ENCODE measurements at regions not wholly inside any gene's neighbourhood (a gene's known extent, or its start where the extent isn't known, plus 50 kb on each side); places are given as distances from the start of the nearest gene placed in this dataset.

GRCh38 chr4:64497491-64497890 lies 88.2 kb upstream of the TECRL start:
- TF ChIP-seq, protein P1, sequence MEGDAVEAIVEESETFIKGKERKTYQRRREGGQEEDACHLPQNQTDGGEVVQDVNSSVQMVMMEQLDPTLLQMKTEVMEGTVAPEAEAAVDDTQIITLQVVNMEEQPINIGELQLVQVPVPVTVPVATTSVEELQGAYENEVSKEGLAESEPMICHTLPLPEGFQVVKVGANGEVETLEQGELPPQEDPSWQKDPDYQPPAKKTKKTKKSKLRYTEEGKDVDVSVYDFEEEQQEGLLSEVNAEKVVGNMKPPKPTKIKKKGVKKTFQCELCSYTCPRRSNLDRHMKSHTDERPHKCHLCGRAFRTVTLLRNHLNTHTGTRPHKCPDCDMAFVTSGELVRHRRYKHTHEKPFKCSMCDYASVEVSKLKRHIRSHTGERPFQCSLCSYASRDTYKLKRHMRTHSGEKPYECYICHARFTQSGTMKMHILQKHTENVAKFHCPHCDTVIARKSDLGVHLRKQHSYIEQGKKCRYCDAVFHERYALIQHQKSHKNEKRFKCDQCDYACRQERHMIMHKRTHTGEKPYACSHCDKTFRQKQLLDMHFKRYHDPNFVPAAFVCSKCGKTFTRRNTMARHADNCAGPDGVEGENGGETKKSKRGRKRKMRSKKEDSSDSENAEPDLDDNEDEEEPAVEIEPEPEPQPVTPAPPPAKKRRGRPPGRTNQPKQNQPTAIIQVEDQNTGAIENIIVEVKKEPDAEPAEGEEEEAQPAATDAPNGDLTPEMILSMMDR (conservative IDR thresholded peaks at IDR 0.05; ENCODE audit: low read depth, low read length) = no peak
- no peak for DNase-seq (ENCODE audit: low read depth)
- H3K4me3 ChIP-seq (ENCODE audit: low read depth, low read length) = no peak overlapping the region

DNA sequence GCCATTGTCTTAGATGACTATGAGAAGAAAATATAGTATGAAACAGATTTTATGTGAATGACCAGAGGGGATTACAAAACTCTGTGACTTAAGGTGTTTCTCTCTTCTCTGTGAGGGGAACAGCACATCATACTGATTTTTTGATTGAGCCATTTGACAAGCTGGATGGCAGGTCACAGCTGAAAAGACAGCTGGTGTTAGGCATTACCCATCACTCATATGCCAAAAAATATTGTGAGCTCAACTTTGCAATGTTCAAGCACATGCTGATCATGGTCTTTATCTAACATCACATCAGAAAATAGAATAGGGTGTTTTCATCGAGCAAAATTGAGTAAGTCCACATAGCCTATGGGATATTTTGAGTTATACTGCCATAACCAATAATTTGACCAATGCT lies 86.7 kb upstream of the TECRL start:
- no peak for DNase-seq (ENCODE audit: low read depth)
- TF ChIP-seq, protein P1 (conservative IDR thresholded peaks at IDR 0.05; ENCODE audit: low read depth, low read length) = no peak
- H3K4me3 ChIP-seq (ENCODE audit: low read depth, low read length) = no peak overlapping the region

- TF ChIP-seq, protein P1 (conservative IDR thresholded peaks at IDR 0.05; ENCODE audit: low read depth, low read length) = no peak
- no peak overlapping the region for H3K4me3 ChIP-seq (ENCODE audit: low read depth, low read length)
- no peak for DNase-seq (ENCODE audit: low read depth)
Measured at GRCh38 chr4:64489628-64490027, 80.4 kb upstream of the TECRL start.

- TF ChIP-seq, protein P1 (conservative IDR thresholded peaks at IDR 0.05; ENCODE audit: low read depth, low read length) = no peak
- DNase-seq (ENCODE audit: low read depth) = no peak
- H3K4me3 ChIP-seq (ENCODE audit: low read depth, low read length) = no peak overlapping the region
Measured at GRCh38 chr4:64479338-64479737, 70.1 kb upstream of the TECRL start.

DNA sequence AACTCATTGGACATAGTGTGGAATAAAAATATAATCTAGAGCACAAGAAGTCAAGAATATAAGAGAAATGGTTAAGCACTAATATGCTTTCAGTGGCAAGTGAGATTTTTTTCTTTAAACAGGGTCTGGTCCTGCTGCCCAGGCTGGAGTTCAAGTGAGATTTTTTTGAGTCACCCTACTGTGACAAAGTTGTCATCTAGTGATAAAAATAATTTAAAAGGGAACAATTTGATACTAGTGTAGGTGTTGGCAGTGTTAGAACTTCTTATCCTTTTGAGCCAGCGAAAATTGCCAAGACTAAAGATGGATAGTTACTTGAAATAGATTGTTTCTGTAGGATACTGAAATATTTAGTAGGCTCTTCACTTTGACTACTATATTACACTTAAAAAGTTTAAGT lies 67.9 kb upstream of the TECRL start:
- H3K4me3 ChIP-seq (ENCODE audit: low read depth, low read length) = no peak overlapping the region
- no peak for DNase-seq (ENCODE audit: low read depth)
- TF ChIP-seq, protein P1 (conservative IDR thresholded peaks at IDR 0.05; ENCODE audit: low read depth, low read length) = no peak

DNA sequence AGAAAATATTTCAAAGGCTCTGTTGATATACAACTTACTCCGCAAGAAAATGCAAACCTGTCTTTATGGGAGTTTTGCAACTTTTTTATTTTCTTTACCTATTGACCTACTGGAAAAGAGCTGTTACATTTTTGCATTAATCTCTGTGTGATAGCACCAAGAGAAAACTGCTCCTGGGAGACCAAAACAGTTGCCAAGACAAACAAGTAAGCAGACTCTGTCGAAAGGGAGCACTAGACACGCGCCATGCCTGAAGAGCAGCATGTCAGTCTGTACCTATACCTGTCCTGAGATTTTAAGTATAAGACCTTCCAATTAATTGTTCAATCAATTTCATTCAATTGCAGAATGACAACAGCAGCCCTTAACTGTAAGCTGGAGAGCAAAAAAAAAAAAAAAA lies 56.0 kb upstream of the TECRL start:
- no peak for DNase-seq (ENCODE audit: low read depth)
- H3K4me3 ChIP-seq (ENCODE audit: low read depth, low read length) = no peak overlapping the region
- TF ChIP-seq, protein P1 (conservative IDR thresholded peaks at IDR 0.05; ENCODE audit: low read depth, low read length) = no peak

GRCh38 chr4:64464581-64464980 lies 55.3 kb upstream of the TECRL start:
- DNase-seq (ENCODE audit: low read depth) = no peak
- TF ChIP-seq, protein P1 (conservative IDR thresholded peaks at IDR 0.05; ENCODE audit: low read depth, low read length) = no peak
- no peak overlapping the region for H3K4me3 ChIP-seq (ENCODE audit: low read depth, low read length)

All from epithelial cell of proximal tubule (primary cell).